WTC11 (cell line): ENCODE measurements at regions not wholly inside any gene's neighbourhood (a gene's known extent, or its start where the extent isn't known, plus 50 kb on each side); places are given as distances from the start of the nearest gene placed in this dataset.

Experiments used
- ATAC-seq: fragments of 200-7000 bp; cut with Tn5 transposase; 2 replicates; pipeline ENCODE4 v1.10.0; 2021; ENCODE audit warnings: mild to moderate bottlenecking, moderate library complexity
- CTCF ChIA-PET: fragments of 300-600 bp; sonication (Branson Sonifier 250); formaldehyde crosslinking; loops from one replicate; lab custom pipeline; 2021; ENCODE audit warnings: antibody characterized with exemption; lab: Charles Lee
- POLR2A ChIA-PET: fragments of 350-600 bp; sonication (Branson Sonifier 250); formaldehyde crosslinking; loops from one replicate; lab custom pipeline; 2021; ENCODE audit warnings: antibody characterized with exemption; lab: Charles Lee
- DNase-seq: peaks from one replicate; pipeline ENCODE4 v3.0.0; 2021; ENCODE audit warnings: low spot score
- H3K27ac Mint-ChIP-seq: 2 replicates; pipeline ENCODE4 v1.8.0; 2021; ENCODE audit warnings: mixed read lengths
- H3K27me3 Mint-ChIP-seq: 2 replicates; pipeline ENCODE4 v1.8.0; 2021; ENCODE audit warnings: low read depth, mild to moderate bottlenecking, moderate library complexity, mixed read lengths
- H3K36me3 Mint-ChIP-seq: 2 replicates; pipeline ENCODE4 v1.8.0; 2021; ENCODE audit warnings: mixed read lengths
- H3K4me1 Mint-ChIP-seq: 2 replicates; pipeline ENCODE4 v1.8.0; 2022; ENCODE audit warnings: mixed read lengths
- H3K4me3 Mint-ChIP-seq: 2 replicates; pipeline ENCODE4 v1.8.0; 2021; ENCODE audit warnings: mild to moderate bottlenecking, moderate library complexity, mixed read lengths
- H3K9me3 Mint-ChIP-seq: 2 replicates; pipeline ENCODE4 v1.8.0; 2021; ENCODE audit warnings: mixed read lengths
- AFF4 ChIP-seq: sonication (generic); formaldehyde crosslinking; IDR thresholded peaks from 2 replicates; pipeline ENCODE4 v1.8.1; 2023; ENCODE audit warnings: mild to moderate bottlenecking, missing genetic modification reagents, borderline replicate concordance
- ATF6 ChIP-seq: sonication (generic); formaldehyde crosslinking; IDR thresholded peaks from 2 replicates; pipeline ENCODE4 v1.8.1; 2023; ENCODE audit warnings: mild to moderate bottlenecking, missing genetic modification reagents
- CTCF ChIP-seq: fragments of 200-600 bp; IDR thresholded peaks from 2 replicates; pipeline ENCODE4 v1.8.0; 2022; ENCODE audit warnings: antibody characterized with exemption
- E2F1 ChIP-seq: sonication (generic); formaldehyde crosslinking; IDR thresholded peaks from 2 replicates; pipeline ENCODE4 v1.8.0; 2022; ENCODE audit warnings: mild to moderate bottlenecking, missing genetic modification reagents
- ELF4 ChIP-seq: sonication (generic); formaldehyde crosslinking; IDR thresholded peaks from 2 replicates; pipeline ENCODE4 v1.8.1; 2022; ENCODE audit warnings: low read depth, mild to moderate bottlenecking, moderate library complexity, missing genetic modification reagents
- ERG ChIP-seq: fragments of 250-450 bp; sonication (Bioruptor Pico); IDR thresholded peaks from 2 replicates; pipeline ENCODE4 v1.8.0; 2021; ENCODE audit warnings: mild to moderate bottlenecking
- FOXP4 ChIP-seq: sonication (generic); formaldehyde crosslinking; IDR thresholded peaks from 2 replicates; pipeline ENCODE4 v1.8.0; 2022; ENCODE audit warnings: mild to moderate bottlenecking, missing genetic modification reagents
- GRHL2 ChIP-seq: fragments of 250-450 bp; sonication (Bioruptor Pico); IDR thresholded peaks from 2 replicates; pipeline ENCODE4 v1.8.0; 2022; ENCODE audit warnings: mild to moderate bottlenecking, moderate library complexity; ENCODE audit not compliant: insufficient replicate concordance, severe bottlenecking
- IRF1 ChIP-seq: sonication (generic); formaldehyde crosslinking; IDR thresholded peaks from 2 replicates; pipeline ENCODE4 v1.8.0; 2023; ENCODE audit warnings: missing genetic modification reagents
- MLX ChIP-seq: sonication (generic); formaldehyde crosslinking; IDR thresholded peaks from 2 replicates; pipeline ENCODE4 v1.8.1; 2023; ENCODE audit warnings: mild to moderate bottlenecking, missing genetic modification reagents, moderate library complexity
- NR2C2 ChIP-seq: sonication (generic); formaldehyde crosslinking; IDR thresholded peaks from 2 replicates; pipeline ENCODE4 v1.8.0; 2022; ENCODE audit warnings: mild to moderate bottlenecking, missing genetic modification reagents
- PRDM15 ChIP-seq: sonication (generic); formaldehyde crosslinking; IDR thresholded peaks from 2 replicates; pipeline ENCODE4 v1.8.0; 2022; ENCODE audit warnings: missing genetic modification reagents
- PREB ChIP-seq: sonication (generic); formaldehyde crosslinking; IDR thresholded peaks from 2 replicates; pipeline ENCODE4 v1.8.1; 2022; ENCODE audit warnings: mild to moderate bottlenecking, missing genetic modification reagents, moderate library complexity, borderline replicate concordance
- SMAD3 ChIP-seq: sonication (generic); formaldehyde crosslinking; IDR thresholded peaks from 2 replicates; pipeline ENCODE4 v1.8.0; 2022; ENCODE audit warnings: missing genetic modification reagents, mild to moderate bottlenecking, borderline replicate concordance
- ZBTB43 ChIP-seq: sonication (generic); formaldehyde crosslinking; IDR thresholded peaks from 2 replicates; pipeline ENCODE4 v1.8.1; 2023; ENCODE audit warnings: mild to moderate bottlenecking, missing genetic modification reagents

- no peak for TF ChIP-seq AFF4
- TF ChIP-seq CTCF, result no peak
- no peak for TF ChIP-seq PRDM15 (CRISPR knock-in tag)
- TF ChIP-seq IRF1 (CRISPR knock-in tag), result no peak
- TF ChIP-seq, all 79 proteins: peak for 0
Measured at GRCh38 chr6:140644017-140644416, 1269.6 kb upstream of the CITED2 start (continued).

GRCh38 chr6:140641412-140641811, 1267.0 kb upstream of the CITED2 start:
- Mint-ChIP-seq H3K4me1 (peaks cover 19% of the 10 kb centered on the region), H3K36me3 (peaks cover 41% of the 10 kb centered on the region), H3K27ac (no peak overlapping the region), H3K4me3 (no peak overlapping the region), H3K9me3 (peaks cover 62% of the 10 kb centered on the region), H3K27me3 (peaks cover 3% of the 10 kb centered on the region)
- CTCF ChIA-PET, result no interaction called here
- DNase-seq, result no peak
- no peak for ATAC-seq
- POLR2A ChIA-PET, result no interaction called here
- TF ChIP-seq GRHL2 (CRISPR knock-in tag), result no peak
- no peak for TF ChIP-seq ERG (CRISPR knock-in tag)
- TF ChIP-seq SMAD3 (CRISPR knock-in tag), result no peak
- TF ChIP-seq ZBTB43 (CRISPR knock-in tag), result no peak
- no peak for TF ChIP-seq ATF6 (CRISPR knock-in tag)
- TF ChIP-seq FOXP4 (CRISPR knock-in tag), result no peak
- TF ChIP-seq PREB, result no peak
- TF ChIP-seq NR2C2 (CRISPR knock-in tag), result no peak
- no peak for TF ChIP-seq ELF4 (CRISPR knock-in tag)
- TF ChIP-seq E2F1 (CRISPR knock-in tag), result no peak
- no peak for TF ChIP-seq MLX (CRISPR knock-in tag)
